ENCODE measurements at regions not wholly inside any gene's neighbourhood (a gene's known extent, or its start where the extent isn't known, plus 50 kb on each side); places are given as distances from the start of the nearest gene placed in this dataset.

DNA sequence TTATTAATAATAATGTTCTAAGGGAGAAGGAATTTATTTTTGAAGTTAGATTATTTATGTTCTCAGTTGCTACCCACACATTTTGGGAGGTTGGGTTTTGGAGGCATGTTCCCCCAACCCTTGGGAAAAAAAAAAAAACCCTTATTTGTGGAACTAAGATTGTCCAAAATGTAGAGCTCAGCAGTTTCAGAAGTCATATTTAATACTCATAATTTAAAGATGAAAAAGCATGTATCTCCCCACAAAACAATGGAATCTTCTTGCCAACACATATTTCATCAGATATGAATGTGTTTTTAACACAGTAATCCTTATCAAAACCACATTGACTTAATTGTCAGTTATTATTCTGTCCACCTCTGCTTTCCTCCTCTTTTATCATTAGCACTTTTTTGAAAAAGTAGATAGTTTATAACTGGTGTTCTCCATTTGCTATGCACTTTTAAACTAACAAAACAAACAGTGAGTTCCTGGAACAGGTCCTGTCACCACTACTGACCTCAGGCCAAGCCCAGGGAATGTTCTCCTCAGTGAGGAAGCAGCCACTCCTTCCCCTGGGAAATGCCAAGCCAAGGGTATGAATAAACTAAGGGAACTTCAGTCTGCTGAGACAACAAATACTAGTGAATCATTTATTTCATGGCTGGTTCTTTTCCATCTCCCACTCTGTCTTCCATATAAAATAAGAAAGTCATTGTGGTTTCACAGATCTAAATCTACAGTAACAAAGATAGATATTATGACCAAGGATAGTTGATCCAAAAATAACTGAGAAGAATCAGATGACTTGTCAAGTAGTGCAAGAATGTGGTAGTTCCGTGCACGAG, 414.4 kb upstream of the ALCAM start:
- intact Hi-C loops (cut with micrococcal nuclease): no loop called here
- CTCF ChIA-PET: no interaction called here
- no peak overlapping the region for H3K27ac Mint-ChIP-seq
- POLR2A ChIA-PET: no interaction called here
- DNase-seq (no peak), ATAC-seq (ENCODE audit: low read depth) (no peak)
- peaks cover 2% of the 10 kb centered on the region for H3K27me3 Mint-ChIP-seq
- TF ChIP-seq, protein P1, sequence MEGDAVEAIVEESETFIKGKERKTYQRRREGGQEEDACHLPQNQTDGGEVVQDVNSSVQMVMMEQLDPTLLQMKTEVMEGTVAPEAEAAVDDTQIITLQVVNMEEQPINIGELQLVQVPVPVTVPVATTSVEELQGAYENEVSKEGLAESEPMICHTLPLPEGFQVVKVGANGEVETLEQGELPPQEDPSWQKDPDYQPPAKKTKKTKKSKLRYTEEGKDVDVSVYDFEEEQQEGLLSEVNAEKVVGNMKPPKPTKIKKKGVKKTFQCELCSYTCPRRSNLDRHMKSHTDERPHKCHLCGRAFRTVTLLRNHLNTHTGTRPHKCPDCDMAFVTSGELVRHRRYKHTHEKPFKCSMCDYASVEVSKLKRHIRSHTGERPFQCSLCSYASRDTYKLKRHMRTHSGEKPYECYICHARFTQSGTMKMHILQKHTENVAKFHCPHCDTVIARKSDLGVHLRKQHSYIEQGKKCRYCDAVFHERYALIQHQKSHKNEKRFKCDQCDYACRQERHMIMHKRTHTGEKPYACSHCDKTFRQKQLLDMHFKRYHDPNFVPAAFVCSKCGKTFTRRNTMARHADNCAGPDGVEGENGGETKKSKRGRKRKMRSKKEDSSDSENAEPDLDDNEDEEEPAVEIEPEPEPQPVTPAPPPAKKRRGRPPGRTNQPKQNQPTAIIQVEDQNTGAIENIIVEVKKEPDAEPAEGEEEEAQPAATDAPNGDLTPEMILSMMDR (IDR thresholded peaks at IDR 0.05): no peak
- H3K9me3 Mint-ChIP-seq: no peaks in the 10 kb centered on the region
- H3K4me3 Mint-ChIP-seq: no peak overlapping the region
- H3K4me1 Mint-ChIP-seq: no peaks in the 10 kb centered on the region
- H3K36me3 Mint-ChIP-seq (ENCODE audit: low read depth): no peaks in the 10 kb centered on the region

DNA sequence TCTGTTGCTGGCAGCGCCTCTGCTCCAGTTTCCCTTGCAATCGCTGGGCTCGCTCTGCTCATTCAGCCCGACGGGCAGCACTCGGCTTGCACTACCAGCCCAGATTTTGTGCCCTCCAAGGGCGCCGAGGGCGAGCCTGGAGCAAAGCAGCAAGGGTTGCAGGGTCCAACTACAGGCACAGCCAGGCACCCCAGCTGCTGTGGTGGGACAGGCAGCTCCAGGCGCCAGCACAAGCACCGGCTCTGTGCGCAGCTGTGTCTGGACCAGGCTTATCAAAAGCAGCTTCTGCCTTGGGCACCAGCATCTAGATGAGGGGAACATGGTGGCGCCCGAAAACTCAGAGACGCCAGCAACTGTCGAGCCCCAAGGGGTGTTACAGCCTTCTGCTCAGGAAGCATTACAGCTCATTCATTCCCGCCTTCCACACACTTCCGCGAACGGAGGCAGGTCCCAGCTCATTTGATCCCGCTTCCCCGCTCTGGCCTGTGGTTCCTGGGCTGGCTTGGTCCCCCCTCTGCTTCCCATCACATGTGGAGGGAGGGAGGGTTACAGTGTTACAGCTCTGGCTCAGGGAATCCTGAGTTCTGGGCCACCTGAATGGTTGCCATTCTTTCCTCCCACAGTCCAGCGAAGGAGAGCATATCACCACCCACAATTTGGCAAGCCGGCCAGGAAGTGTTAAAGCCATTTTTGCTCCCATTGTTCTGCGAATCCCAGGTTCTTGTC, 409.9 kb upstream of the ALCAM start:
- Mint-ChIP-seq H3K4me1 (no peaks in the 10 kb centered on the region), H3K36me3 (ENCODE audit: low read depth) (no peaks in the 10 kb centered on the region), H3K9me3 (no peaks in the 10 kb centered on the region), H3K27ac (no peak overlapping the region), H3K4me3 (no peak overlapping the region), H3K27me3 (peaks cover 2% of the 10 kb centered on the region)
- CTCF ChIA-PET: no interaction called here
- DNase-seq: no peak
- POLR2A ChIA-PET: no interaction called here
- TF ChIP-seq, protein P1 (IDR thresholded peaks at IDR 0.05): no peak
- intact Hi-C loops (cut with micrococcal nuclease): no loop called here
- no peak for ATAC-seq (ENCODE audit: low read depth)

DNA sequence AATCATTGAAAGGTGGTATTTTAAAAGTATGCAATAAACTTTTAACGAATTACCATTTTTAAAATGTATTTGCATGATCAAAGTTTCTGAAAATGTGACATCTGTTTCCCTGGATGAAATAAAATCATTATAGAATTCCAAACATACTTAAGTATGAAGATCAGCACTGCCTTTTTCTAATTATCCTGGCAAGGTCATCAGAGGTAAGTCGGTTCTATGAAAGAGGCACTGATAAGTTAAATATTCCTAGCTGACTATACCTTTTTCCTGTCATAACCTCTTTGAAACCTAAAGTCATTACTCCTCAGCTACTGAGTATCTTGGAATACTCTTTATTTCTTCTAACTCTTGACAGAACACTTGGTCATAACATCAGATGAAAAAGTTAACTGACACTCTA, 406.1 kb upstream of the ALCAM start:
- Mint-ChIP-seq H3K4me1 (no peaks in the 10 kb centered on the region), H3K9me3 (no peaks in the 10 kb centered on the region), H3K4me3 (no peak overlapping the region), H3K27ac (no peak overlapping the region), H3K36me3 (ENCODE audit: low read depth) (no peaks in the 10 kb centered on the region), H3K27me3 (peaks cover 2% of the 10 kb centered on the region)
- POLR2A ChIA-PET: no interaction called here
- ATAC-seq (ENCODE audit: low read depth) (no peak), DNase-seq (no peak)
- intact Hi-C loops (cut with micrococcal nuclease): no loop called here
- TF ChIP-seq, protein P1 (IDR thresholded peaks at IDR 0.05): no peak
- CTCF ChIA-PET: no interaction called here

DNA sequence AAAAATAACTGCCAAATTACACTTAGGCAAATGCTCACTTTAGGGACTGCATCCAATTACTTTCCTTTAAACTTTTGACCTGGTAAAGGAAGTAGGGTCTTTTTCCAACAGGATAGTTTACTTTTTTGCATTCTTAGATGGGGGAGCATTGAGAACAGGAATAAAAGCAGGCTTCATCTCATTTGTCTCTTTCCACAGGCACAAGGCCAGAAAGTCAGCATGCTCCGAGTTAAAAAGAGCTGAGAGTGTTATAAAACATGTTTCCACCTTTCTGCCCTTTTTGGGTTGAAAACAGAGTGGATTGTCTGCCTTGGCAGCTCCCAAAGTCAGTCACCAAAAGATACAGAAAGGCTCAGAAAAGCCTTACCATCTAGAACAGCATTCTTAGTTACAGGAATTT, 404.9 kb upstream of the ALCAM start:
- Mint-ChIP-seq H3K27me3 (peaks cover 2% of the 10 kb centered on the region), H3K4me1 (no peaks in the 10 kb centered on the region), H3K36me3 (ENCODE audit: low read depth) (no peaks in the 10 kb centered on the region), H3K9me3 (no peaks in the 10 kb centered on the region), H3K27ac (no peak overlapping the region), H3K4me3 (no peak overlapping the region)
- intact Hi-C loops (cut with micrococcal nuclease): no loop called here
- TF ChIP-seq, protein P1 (IDR thresholded peaks at IDR 0.05): no peak
- CTCF ChIA-PET: no interaction called here
- DNase-seq (no peak), ATAC-seq (ENCODE audit: low read depth) (no peak)
- POLR2A ChIA-PET: no interaction called here

DNA sequence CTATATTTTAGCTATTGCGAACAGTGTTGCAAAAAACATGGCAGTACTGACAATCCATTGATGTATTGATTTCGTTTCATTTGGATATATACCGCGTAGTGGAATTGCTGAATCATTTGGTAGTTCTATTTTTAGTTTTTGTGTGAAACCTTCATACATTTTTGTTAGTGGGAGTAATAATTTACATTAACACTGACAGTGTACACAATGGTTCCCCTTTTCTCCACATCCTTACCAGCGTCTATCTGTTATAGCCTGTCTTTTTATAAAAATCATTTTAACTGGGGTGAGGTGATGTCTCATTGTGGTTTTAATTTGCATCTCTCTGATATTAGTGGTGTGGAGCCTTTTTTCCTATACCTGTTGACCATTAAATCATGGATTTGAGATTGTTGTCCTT, 392.4 kb upstream of the ALCAM start:
- TF ChIP-seq, protein P1 (IDR thresholded peaks at IDR 0.05): no peak
- H3K4me1 Mint-ChIP-seq: no peaks in the 10 kb centered on the region
- POLR2A ChIA-PET: no interaction called here
- CTCF ChIA-PET: no interaction called here
- DNase-seq (no peak), ATAC-seq (ENCODE audit: low read depth) (no peak)
- intact Hi-C loops (cut with micrococcal nuclease): no loop called here
- peaks cover 2% of the 10 kb centered on the region for H3K27me3 Mint-ChIP-seq
- peaks cover 9% of the 10 kb centered on the region for H3K9me3 Mint-ChIP-seq
- H3K27ac Mint-ChIP-seq: no peak overlapping the region
- no peak overlapping the region for H3K4me3 Mint-ChIP-seq
- H3K36me3 Mint-ChIP-seq (ENCODE audit: low read depth): no peaks in the 10 kb centered on the region
